ENCODE measurements at regions not wholly inside any gene's neighbourhood (a gene's known extent, or its start where the extent isn't known, plus 50 kb on each side); places are given as distances from the start of the nearest gene placed in this dataset.
"Not testable (repeated sequence)": the region's sequence is repeated elsewhere in the genome, so short reads cannot be mapped to it uniquely, and the experiment has no call there.

DNA sequence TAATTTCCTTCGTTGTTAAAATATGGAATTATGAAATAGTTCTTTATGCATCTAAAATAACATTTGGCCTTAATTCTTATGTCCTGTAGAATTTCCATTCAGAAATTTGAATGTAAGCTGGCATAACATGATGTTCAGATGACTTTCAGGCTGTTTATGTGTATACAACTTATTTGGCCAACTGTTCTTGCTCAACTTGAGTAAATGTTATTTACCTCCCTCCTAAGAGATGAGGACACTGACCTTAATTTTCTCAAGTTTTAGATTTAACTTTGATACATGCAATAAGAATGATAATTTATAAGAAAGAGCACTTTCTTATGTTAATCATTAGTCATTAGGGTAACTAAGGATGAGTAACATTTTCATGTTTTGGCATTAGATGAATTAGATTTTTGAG is 365.4 kb downstream of the AEBP2 start:
- H3K4me1 ChIP-seq (ENCODE audit: control insufficient read depth, insufficient read depth, low read length): no peaks in the 10 kb centered on the region
- no peaks in the 10 kb centered on the region for H3K36me3 ChIP-seq (ENCODE audit: insufficient read depth, low read length)
- no peaks in the 10 kb centered on the region for H3K9me3 ChIP-seq (replicated peaks; ENCODE audit: low read length)
- H3K4me2 ChIP-seq (ENCODE audit: low read length): no peak overlapping the region
- no peaks in the 10 kb centered on the region for H3K27me3 ChIP-seq (ENCODE audit: control insufficient read depth, insufficient read depth, low read length)
- H3K9ac ChIP-seq (ENCODE audit: low read depth, low read length): no peak overlapping the region
- no peak overlapping the region for H3K4me3 ChIP-seq (ENCODE audit: low read length)

- no peaks in the 10 kb centered on the region for H3K9me3 ChIP-seq (replicated peaks; ENCODE audit: low read length)
- no peak overlapping the region for H3K4me3 ChIP-seq (ENCODE audit: low read length)
- no peaks in the 10 kb centered on the region for H3K4me1 ChIP-seq (ENCODE audit: control insufficient read depth, insufficient read depth, low read length)
- no peak overlapping the region for H3K9ac ChIP-seq (ENCODE audit: low read depth, low read length)
- no peaks in the 10 kb centered on the region for H3K36me3 ChIP-seq (ENCODE audit: insufficient read depth, low read length)
- no peaks in the 10 kb centered on the region for H3K27me3 ChIP-seq (ENCODE audit: control insufficient read depth, insufficient read depth, low read length)
- H3K4me2 ChIP-seq (ENCODE audit: low read length): no peak overlapping the region
Measured at GRCh38 chr12:19808371-19808770, 369.1 kb downstream of the AEBP2 start.

DNA sequence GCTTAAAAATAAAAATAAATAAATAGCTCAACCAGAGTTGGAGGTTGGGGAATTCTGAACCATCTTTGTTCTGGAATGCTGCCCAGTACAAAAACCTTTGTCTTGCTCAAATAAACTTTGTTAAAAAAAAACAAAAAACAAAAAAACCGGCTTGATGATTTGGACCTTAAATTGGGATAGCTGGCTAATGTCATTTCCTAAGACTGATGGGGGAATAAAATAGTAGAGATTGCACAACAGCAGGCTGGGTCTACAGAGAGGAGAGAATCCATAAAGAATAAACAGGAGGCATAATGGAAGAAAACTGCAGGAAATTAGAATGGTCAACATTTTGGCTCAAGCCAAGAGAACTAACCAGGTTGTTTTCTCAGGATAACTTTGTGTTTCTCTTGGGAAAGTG is 370.9 kb downstream of the AEBP2 start:
- Histone ChIP-seq H3K36me3 (ENCODE audit: insufficient read depth, low read length) (no peaks in the 10 kb centered on the region), H3K9me3 (replicated peaks; ENCODE audit: low read length) (no peaks in the 10 kb centered on the region), H3K4me1 (ENCODE audit: control insufficient read depth, insufficient read depth, low read length) (no peaks in the 10 kb centered on the region), H3K4me2 (ENCODE audit: low read length) (no peak overlapping the region), H3K4me3 (ENCODE audit: low read length) (no peak overlapping the region), H3K9ac (ENCODE audit: low read depth, low read length) (no peak overlapping the region), H3K27me3 (ENCODE audit: control insufficient read depth, insufficient read depth, low read length) (no peaks in the 10 kb centered on the region)

DNA sequence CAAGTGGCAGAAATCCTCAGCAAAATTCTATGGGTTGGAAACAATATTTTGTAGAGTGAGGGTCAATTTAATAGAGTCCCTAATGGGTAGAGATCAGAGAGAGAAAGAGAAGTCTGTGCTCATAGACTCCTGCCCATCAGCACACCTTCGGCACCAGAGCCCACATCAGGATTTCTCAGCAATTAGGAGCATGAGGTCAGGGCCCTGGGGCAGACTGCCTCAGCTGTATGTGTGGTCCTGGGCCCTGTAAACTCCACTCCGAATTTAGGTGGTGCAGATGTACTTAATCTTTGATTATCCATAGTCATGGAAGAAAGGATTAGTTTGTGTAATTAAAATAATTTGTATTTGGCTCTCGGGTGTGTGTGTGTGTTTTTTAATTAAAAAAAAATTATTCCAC is 372.6 kb downstream of the AEBP2 start:
- Histone ChIP-seq H3K9me3 (replicated peaks; ENCODE audit: low read length) (no peaks in the 10 kb centered on the region), H3K9ac (ENCODE audit: low read depth, low read length) (no peak overlapping the region), H3K27me3 (ENCODE audit: control insufficient read depth, insufficient read depth, low read length) (no peaks in the 10 kb centered on the region), H3K36me3 (ENCODE audit: insufficient read depth, low read length) (no peaks in the 10 kb centered on the region), H3K4me3 (ENCODE audit: low read length) (no peak overlapping the region), H3K4me2 (ENCODE audit: low read length) (no peak overlapping the region), H3K4me1 (ENCODE audit: control insufficient read depth, insufficient read depth, low read length) (no peaks in the 10 kb centered on the region)

DNA sequence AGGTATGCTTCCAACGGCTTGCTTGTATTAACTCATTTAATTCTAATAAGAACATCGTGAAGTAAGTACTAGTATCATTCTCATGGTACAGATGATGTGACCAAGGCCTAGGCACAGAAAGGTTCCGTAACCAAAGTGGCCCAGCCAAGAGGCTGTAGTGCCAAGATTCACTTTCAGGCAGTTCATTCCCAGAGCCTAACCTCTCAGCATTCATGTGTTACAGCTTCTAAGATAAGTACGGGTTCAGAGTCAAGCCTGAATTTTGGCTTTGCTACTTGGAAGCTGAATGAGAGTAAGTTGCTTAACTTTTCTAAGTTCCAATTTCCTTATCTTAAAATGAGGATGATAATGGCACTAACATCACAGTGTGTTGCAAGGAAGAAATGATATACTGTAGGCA is 379.9 kb downstream of the AEBP2 start:
- Histone ChIP-seq H3K27me3 (ENCODE audit: control insufficient read depth, insufficient read depth, low read length) (no peaks in the 10 kb centered on the region), H3K9ac (ENCODE audit: low read depth, low read length) (no peak overlapping the region), H3K9me3 (replicated peaks; ENCODE audit: low read length) (no peaks in the 10 kb centered on the region), H3K4me1 (ENCODE audit: control insufficient read depth, insufficient read depth, low read length) (no peaks in the 10 kb centered on the region), H3K36me3 (ENCODE audit: insufficient read depth, low read length) (no peaks in the 10 kb centered on the region), H3K4me2 (ENCODE audit: low read length) (no peak overlapping the region), H3K4me3 (ENCODE audit: low read length) (no peak overlapping the region)

DNA sequence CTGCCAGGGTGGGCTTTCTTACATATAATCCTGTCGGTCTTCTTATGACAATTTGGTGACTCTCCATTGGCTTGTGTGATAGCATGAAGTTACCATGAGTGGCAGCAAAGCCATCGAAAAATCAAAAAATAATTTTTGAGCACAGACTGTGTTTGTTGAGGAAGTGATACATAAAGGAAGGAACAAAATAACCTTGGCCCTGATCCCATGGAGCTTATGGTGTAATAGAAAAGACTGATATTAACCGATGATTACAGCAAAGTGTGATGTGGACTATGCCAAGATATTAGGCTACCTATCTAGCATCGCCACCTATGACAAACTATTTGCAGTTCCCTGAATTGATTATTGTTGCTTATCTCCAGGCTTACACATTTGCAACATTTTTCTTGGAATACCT is 383.2 kb downstream of the AEBP2 start:
- Histone ChIP-seq H3K9ac (ENCODE audit: low read depth, low read length) (no peak overlapping the region), H3K9me3 (replicated peaks; ENCODE audit: low read length) (peaks cover 3% of the 10 kb centered on the region), H3K36me3 (ENCODE audit: insufficient read depth, low read length) (no peaks in the 10 kb centered on the region)

DNA sequence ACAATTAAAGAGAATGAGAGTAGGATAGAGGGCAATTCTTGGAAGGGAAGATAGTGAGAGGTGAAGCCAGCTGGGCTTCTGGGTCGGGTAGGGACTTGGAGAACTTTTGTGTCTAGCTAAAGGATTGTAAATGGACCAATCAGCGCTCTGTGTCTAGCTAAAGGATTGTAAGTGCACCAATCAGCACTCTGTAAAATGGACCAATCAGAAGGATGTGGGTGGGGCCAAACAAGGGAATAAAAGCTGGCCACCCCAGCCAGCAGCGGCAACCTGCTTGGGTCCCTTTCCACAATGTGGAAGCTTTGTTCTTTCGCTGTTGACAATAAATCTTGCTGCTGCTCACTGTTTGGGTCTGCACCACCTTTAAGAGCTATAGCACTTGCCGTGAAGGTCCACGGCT is 384.0 kb downstream of the AEBP2 start:
- H3K9me3 ChIP-seq (replicated peaks; ENCODE audit: low read length); H3K9ac ChIP-seq (ENCODE audit: low read depth, low read length); H3K27me3 ChIP-seq (ENCODE audit: control insufficient read depth, insufficient read depth, low read length); H3K36me3 ChIP-seq (ENCODE audit: insufficient read depth, low read length); H3K4me2 ChIP-seq (ENCODE audit: low read length); H3K4me3 ChIP-seq (ENCODE audit: low read length); H3K4me1 ChIP-seq (ENCODE audit: control insufficient read depth, insufficient read depth, low read length): not testable (repeated sequence)

More for the DNA sequence above, 383.2 kb downstream of the AEBP2 start:
- Histone ChIP-seq H3K4me3 (ENCODE audit: low read length) (no peak overlapping the region), H3K27me3 (ENCODE audit: control insufficient read depth, insufficient read depth, low read length) (no peaks in the 10 kb centered on the region), H3K4me1 (ENCODE audit: control insufficient read depth, insufficient read depth, low read length) (no peaks in the 10 kb centered on the region), H3K4me2 (ENCODE audit: low read length) (no peak overlapping the region)

GRCh38 chr12:19826980-19827550 is 387.8 kb downstream of the AEBP2 start:
- H3K36me3 ChIP-seq (ENCODE audit: insufficient read depth, low read length): no peaks in the 10 kb centered on the region

GRCh38 chr12:19829100-19829853 is 390.0 kb downstream of the AEBP2 start:
- H3K9me3 ChIP-seq (replicated peaks; ENCODE audit: low read length): peaks cover 10% of the 10 kb centered on the region
- no peaks in the 10 kb centered on the region for H3K36me3 ChIP-seq (ENCODE audit: insufficient read depth, low read length)
- H3K9ac ChIP-seq (ENCODE audit: low read depth, low read length): no peak overlapping the region
- peaks cover 9% of the 10 kb centered on the region for H3K4me1 ChIP-seq (ENCODE audit: control insufficient read depth, insufficient read depth, low read length)
- no peak overlapping the region for H3K4me3 ChIP-seq (ENCODE audit: low read length)
- H3K27me3 ChIP-seq (ENCODE audit: control insufficient read depth, insufficient read depth, low read length): no peaks in the 10 kb centered on the region
- H3K4me2 ChIP-seq (ENCODE audit: low read length): no peak overlapping the region

More at GRCh38 chr12:19826980-19827550, 387.8 kb downstream of the AEBP2 start:
- H3K4me2 ChIP-seq (ENCODE audit: low read length): no peak overlapping the region
- H3K9ac ChIP-seq (ENCODE audit: low read depth, low read length): no peak overlapping the region
- no peak overlapping the region for H3K4me3 ChIP-seq (ENCODE audit: low read length)
- peaks cover 10% of the 10 kb centered on the region for H3K9me3 ChIP-seq (replicated peaks; ENCODE audit: low read length)
- no peaks in the 10 kb centered on the region for H3K4me1 ChIP-seq (ENCODE audit: control insufficient read depth, insufficient read depth, low read length)
- no peaks in the 10 kb centered on the region for H3K27me3 ChIP-seq (ENCODE audit: control insufficient read depth, insufficient read depth, low read length)

DNA sequence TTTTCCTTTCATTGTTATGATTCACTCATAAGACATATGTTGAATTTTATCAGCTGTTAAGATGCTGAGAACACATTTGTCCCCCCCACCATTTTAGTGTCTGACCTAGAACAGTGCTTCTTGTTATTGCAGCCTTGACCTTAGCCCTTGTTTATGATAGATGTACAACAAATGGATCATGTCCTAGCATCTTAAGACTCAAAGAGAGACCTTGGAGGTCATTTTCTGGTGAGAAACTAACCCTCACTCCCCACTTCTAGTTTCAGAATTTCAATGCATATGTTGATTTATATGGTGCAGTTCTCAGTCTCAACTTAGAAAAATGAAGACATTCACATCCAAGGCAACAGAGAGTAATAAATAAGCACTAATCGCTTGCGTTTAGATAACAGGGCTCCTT is 391.2 kb downstream of the AEBP2 start:
- H3K4me2 ChIP-seq (ENCODE audit: low read length): no peak overlapping the region
- H3K36me3 ChIP-seq (ENCODE audit: insufficient read depth, low read length): no peaks in the 10 kb centered on the region
- H3K27me3 ChIP-seq (ENCODE audit: control insufficient read depth, insufficient read depth, low read length): no peaks in the 10 kb centered on the region
- H3K9ac ChIP-seq (ENCODE audit: low read depth, low read length): no peak overlapping the region
- H3K4me1 ChIP-seq (ENCODE audit: control insufficient read depth, insufficient read depth, low read length): peaks cover 9% of the 10 kb centered on the region
- H3K4me3 ChIP-seq (ENCODE audit: low read length): no peak overlapping the region
- H3K9me3 ChIP-seq (replicated peaks; ENCODE audit: low read length): peaks cover 10% of the 10 kb centered on the region

- no peak overlapping the region for H3K4me3 ChIP-seq (ENCODE audit: low read length)
- no peak overlapping the region for H3K9ac ChIP-seq (ENCODE audit: low read depth, low read length)
- H3K9me3 ChIP-seq (replicated peaks; ENCODE audit: low read length): no peaks in the 10 kb centered on the region
- H3K4me2 ChIP-seq (ENCODE audit: low read length): no peak overlapping the region
- peaks cover 9% of the 10 kb centered on the region for H3K4me1 ChIP-seq (ENCODE audit: control insufficient read depth, insufficient read depth, low read length)
- no peaks in the 10 kb centered on the region for H3K27me3 ChIP-seq (ENCODE audit: control insufficient read depth, insufficient read depth, low read length)
- H3K36me3 ChIP-seq (ENCODE audit: insufficient read depth, low read length): no peaks in the 10 kb centered on the region
Measured at GRCh38 chr12:19833775-19834501, 394.6 kb downstream of the AEBP2 start.

Data from skeletal muscle satellite cell (primary cell).